ENCODE measurements at regions not wholly inside any gene's neighbourhood (a gene's known extent, or its start where the extent isn't known, plus 50 kb on each side); places are given as distances from the start of the nearest gene placed in this dataset.

DNA sequence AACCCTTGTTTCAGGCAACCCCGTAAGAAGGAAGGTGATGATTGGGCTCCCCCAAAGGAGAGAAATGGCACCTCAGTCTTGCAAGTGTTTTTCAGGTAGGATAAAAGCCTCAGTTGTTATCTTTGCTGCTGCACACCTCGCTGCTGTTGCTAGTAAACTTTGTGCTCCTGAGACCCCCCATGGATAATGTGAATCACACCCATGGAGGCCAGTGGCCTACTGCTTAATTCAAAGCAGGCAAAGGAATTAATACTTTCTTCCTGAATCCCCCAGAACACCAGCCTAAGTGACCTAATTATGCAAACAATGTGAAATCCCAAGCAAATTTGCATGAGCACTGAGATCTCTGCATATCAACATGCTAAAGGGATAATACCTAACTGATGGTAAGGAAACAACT lies 337.5 kb downstream of the GRIA2 start:
- DNase-seq (ENCODE audit: low spot score), result no peak

- no peak for DNase-seq (ENCODE audit: low spot score)
These were observed 329.5 kb downstream of the GRIA2 start for GRCh38 chr4:157550028-157550427.

GRCh38 chr4:157527954-157528353 lies 307.4 kb downstream of the GRIA2 start:
- DNase-seq (ENCODE audit: low spot score), result no peak

- DNase-seq (ENCODE audit: low spot score), result no peak
These were observed 301.4 kb downstream of the GRIA2 start for GRCh38 chr4:157521906-157522305.

- DNase-seq (ENCODE audit: low spot score), result no peak
These were observed 294.2 kb downstream of the GRIA2 start for GRCh38 chr4:157514711-157515110.

- no peak for DNase-seq (ENCODE audit: low spot score)
These were observed 288.8 kb downstream of the GRIA2 start for GRCh38 chr4:157509341-157509740.

DNA sequence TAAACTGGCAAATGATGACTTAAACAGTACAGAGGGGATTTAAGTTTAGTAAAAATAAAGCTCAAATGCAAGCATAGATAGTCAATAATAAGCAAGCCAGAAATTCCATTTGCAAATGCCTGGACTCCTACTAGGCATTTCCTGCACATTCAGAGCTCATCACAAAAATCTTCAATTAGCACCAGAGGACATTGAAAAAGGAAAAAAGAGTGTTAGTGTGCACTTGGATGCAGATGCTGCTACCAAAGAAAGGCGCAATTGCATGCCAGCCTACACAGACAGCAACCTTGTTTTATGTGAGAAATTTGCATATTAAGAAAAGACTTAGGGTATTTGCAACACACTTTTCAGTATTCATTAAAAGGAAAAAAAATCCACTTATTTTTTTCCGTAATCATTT lies 282.1 kb downstream of the GRIA2 start:
- no peak for DNase-seq (ENCODE audit: low spot score)

GRCh38 chr4:157459785-157460184 lies 239.3 kb downstream of the GRIA2 start:
- DNase-seq (ENCODE audit: low spot score), result peak; percentile 64

DNA sequence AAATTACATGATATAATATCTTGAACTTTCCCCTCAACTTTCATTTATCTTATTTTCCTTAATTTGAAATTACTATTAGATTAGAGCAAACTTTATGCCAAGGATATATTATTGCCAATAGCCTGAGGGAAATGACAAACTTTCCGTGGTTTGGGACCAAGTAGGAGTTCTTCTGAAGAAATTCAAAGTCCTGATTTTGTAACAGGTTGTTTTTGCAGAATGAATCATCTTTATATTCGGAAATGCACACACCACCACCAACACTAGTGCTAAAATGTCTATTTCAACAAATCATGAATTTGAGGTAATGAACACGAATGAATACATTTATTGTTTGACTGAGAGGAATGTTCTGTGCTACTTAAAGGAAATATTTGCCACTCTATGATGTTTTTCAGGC lies 226.7 kb downstream of the GRIA2 start:
- DNase-seq (ENCODE audit: low spot score), result no peak

- no peak for DNase-seq (ENCODE audit: low spot score)
These were observed 223.5 kb downstream of the GRIA2 start for GRCh38 chr4:157444014-157444413.

DNA sequence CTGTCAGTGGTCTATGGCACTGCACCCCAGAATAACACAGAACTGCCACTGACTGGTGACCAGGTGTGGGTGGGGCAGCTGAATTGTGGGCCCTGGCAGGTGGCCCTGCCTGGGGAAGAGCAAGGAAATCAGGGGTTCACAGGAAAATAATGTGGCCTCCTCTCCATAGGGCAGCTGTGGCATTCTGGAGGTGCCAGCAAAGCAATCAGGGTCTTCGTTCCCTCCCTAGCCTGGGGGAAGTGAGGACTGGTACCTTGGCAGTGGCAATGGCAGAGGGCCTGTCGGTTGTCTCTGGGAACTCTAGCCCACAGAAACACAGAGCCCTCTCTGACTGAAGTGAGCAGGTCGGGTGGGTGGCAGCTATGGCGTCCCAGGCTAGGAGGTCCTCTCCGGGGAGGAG lies 223.0 kb downstream of the GRIA2 start:
- no peak for DNase-seq (ENCODE audit: low spot score)

DNA sequence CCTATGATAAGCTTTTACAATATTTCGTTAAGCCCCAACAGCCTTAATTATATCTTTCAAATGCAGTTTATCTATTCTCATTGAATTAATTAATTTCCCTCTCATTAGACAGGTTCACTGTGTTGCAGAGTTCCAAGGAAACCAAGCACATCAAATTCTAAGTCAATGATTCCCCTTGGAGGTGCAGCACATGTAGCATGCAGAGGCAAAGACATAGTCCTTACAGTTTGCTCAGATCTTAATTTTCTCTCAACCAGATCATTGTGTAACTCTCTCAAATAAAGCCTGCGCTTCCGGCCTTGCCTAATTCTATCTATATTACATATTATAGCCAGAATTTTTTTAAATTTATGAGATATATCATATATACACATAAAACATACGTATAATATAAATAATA lies 205.4 kb downstream of the GRIA2 start:
- DNase-seq (ENCODE audit: low spot score), result no peak

DNA sequence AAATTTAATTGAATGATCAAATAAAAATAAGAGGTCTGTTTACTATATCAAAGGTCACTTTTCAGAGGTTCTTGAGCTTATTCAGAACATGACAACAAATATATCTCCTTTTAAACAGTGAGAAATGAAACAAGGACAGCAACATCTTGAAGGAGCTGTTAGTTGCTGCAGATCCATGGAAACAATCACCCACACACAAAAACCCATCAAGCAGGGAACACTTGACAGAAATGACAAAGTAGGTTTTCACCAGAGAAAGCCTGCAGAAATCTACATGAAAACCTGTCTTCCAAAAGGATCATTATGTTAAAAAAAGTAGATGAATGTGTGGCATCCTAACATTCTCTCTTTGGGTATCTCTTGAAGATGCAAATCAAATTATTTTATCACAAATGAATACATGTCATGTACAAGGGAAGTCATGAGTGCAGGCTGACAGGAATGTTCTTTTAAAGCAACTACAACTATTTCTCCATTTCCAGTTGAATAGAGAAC lies 203.0 kb downstream of the GRIA2 start:
- DNase-seq (ENCODE audit: low spot score), result no peak

GRCh38 chr4:157421365-157421764 lies 200.8 kb downstream of the GRIA2 start:
- no peak for DNase-seq (ENCODE audit: low spot score)
